HepG2 (cell line): ENCODE measurements at regions not wholly inside any gene's neighbourhood (a gene's known extent, or its start where the extent isn't known, plus 50 kb on each side); places are given as distances from the start of the nearest gene placed in this dataset.

Experiments used
- ATAC-seq: fragments of 200-7000 bp; cut with Tn5 transposase; 3 replicates; pipeline ENCODE4 v1.9.1; 2020; ENCODE audit warnings: mild to moderate bottlenecking, moderate library complexity
- BruUV-seq: library from RNA; stranded (reverse); fragments of 400-500 nt; replicated peaks from 2 replicates; lab custom pipeline; 2021; lab: Mats Ljungman, UMichigan
- CTCF ChIA-PET: fragments of 300-600 bp; formaldehyde crosslinking; extraction: SDS; loops from one replicate; lab custom pipeline; 2021; ENCODE audit warnings: low total read pairs, inconsistent platforms, low intra/inter-chr PET ratio; lab: Yijun Ruan, JAX
- POLR2A ChIA-PET: fragments of 350-600 bp; sonication (Branson Sonifier 250); formaldehyde crosslinking; loops from one replicate; lab custom pipeline; 2020; ENCODE audit warnings: antibody characterized with exemption, inconsistent platforms; lab: Yijun Ruan, JAX
- DNase-seq: peaks from one replicate; pipeline ENCODE4 v3.0.0-alpha.2; 2015; ENCODE audit warnings: low spot score
- FAIRE-seq: peaks from 3 replicates; lab custom pipeline; 2011; peaks lifted over from hg19 to GRCh38; lab: Jason Lieb, UNC
- H2AFZ ChIP-seq: one replicate; pipeline ENCODE4 v1.6.1; 2011; ENCODE audit warnings: low read length, inconsistent platforms
- H3K27ac ChIP-seq: fragments of 300-600 bp; 3 replicates; pipeline ENCODE4 v1.8.0; 2011; ENCODE audit warnings: mixed run types, mild to moderate bottlenecking, mixed read lengths, low read length, inconsistent platforms; ENCODE audit not compliant: insufficient read depth; ENCODE audit errors: extremely low read length
- H3K27me3 ChIP-seq, 2 experiments: fragments of 200-600 bp in 1 of 2; 2 replicates in 1 of 2; 3 replicates in 1 of 2; pipeline versions ENCODE4 v1.6.0 to v1.8.0; 2011; ENCODE audit warnings: low read length in 2 of 2, mild to moderate bottlenecking in 2 of 2, moderate library complexity in 2 of 2, inconsistent platforms in 1 of 2; ENCODE audit not compliant: insufficient read depth in 2 of 2, control insufficient read depth in 1 of 2
- H3K36me3 ChIP-seq, 2 experiments: fragments of 200-600 bp in 1 of 2; replicated peaks in 1 of 2; 2 replicates in 1 of 2; 3 replicates in 1 of 2; pipeline versions ENCODE4 v1.5.1 to v1.8.0; 2011; ENCODE audit warnings: low read length in 2 of 2, inconsistent platforms in 1 of 2; ENCODE audit not compliant: insufficient read depth in 2 of 2, control insufficient read depth in 1 of 2
- H3K4me1 ChIP-seq: 2 replicates; pipeline ENCODE4 v1.5.1; 2012; ENCODE audit warnings: low read length, inconsistent platforms; ENCODE audit not compliant: insufficient read depth
- H3K4me2 ChIP-seq: 2 replicates; pipeline ENCODE4 v1.6.0; 2011; ENCODE audit warnings: low read depth, low read length, inconsistent platforms
- H3K4me3 ChIP-seq, 3 experiments: fragments of 200-600 bp in 1 of 3; sonication (generic), shearing (Covaris generic) in 1 of 3; replicated peaks in 1 of 3; 2 replicates each; pipeline ENCODE4 v1.5.1; 2011 to 2016; ENCODE audit warnings: low read length in 3 of 3, inconsistent platforms in 2 of 3, low read depth in 2 of 3, mild to moderate bottlenecking in 2 of 3, control low read depth in 1 of 3, mixed read lengths in 1 of 3; ENCODE audit not compliant: insufficient read depth in 1 of 3
- H3K79me2 ChIP-seq: one replicate; pipeline ENCODE4 v1.6.1; 2011; ENCODE audit warnings: low read length, inconsistent platforms; ENCODE audit not compliant: insufficient read depth
- H3K9ac ChIP-seq: 2 replicates; pipeline ENCODE4 v1.6.0; 2011; ENCODE audit warnings: mild to moderate bottlenecking, low read depth, low read length, inconsistent platforms; ENCODE audit not compliant: insufficient read depth
- H3K9me3 ChIP-seq: 2 replicates; pipeline ENCODE4 v1.5.1; 2012; ENCODE audit warnings: mild to moderate bottlenecking, low read length
- H4K20me1 ChIP-seq: 2 replicates; pipeline ENCODE4 v1.6.0; 2011; ENCODE audit warnings: inconsistent platforms, mild to moderate bottlenecking, low read length, moderate library complexity; ENCODE audit not compliant: insufficient read depth
- CSRNP1 ChIP-seq: sonication (generic); formaldehyde crosslinking; IDR thresholded peaks from 2 replicates; pipeline ENCODE4 v1.8.1; 2023; ENCODE audit warnings: mild to moderate bottlenecking, missing genetic modification reagents
- DPF2 ChIP-seq: sonication (generic); formaldehyde crosslinking; IDR thresholded peaks from 2 replicates; pipeline ENCODE4 v1.4.0; 2020; ENCODE audit warnings: mild to moderate bottlenecking, low read depth, missing genetic modification reagents, borderline replicate concordance
- KDM4B ChIP-seq: sonication (generic); formaldehyde crosslinking; IDR thresholded peaks from 2 replicates; pipeline ENCODE4 v1.4.0; 2020; ENCODE audit warnings: missing genetic modification reagents
- KLF15 ChIP-seq: sonication (generic); formaldehyde crosslinking; IDR thresholded peaks from 2 replicates; pipeline ENCODE4 v1.8.1; 2023; ENCODE audit warnings: borderline replicate concordance, mild to moderate bottlenecking, inconsistent platforms, missing genetic modification reagents, mixed read lengths
- MAFG ChIP-seq: sonication (generic); formaldehyde crosslinking; IDR thresholded peaks from 2 replicates; pipeline ENCODE4 v1.5.1; 2020; ENCODE audit warnings: mild to moderate bottlenecking, missing genetic modification reagents
- MNT ChIP-seq: fragments of 450-650 bp; IDR thresholded peaks from 2 replicates; pipeline ENCODE4 v1.6.1; 2016
- MTF2 ChIP-seq: sonication (generic); formaldehyde crosslinking; IDR thresholded peaks from 2 replicates; pipeline ENCODE4 v1.5.0; 2020; ENCODE audit warnings: missing genetic modification reagents, borderline replicate concordance
- NR2C2 ChIP-seq: sonication (generic); formaldehyde crosslinking; IDR thresholded peaks from 2 replicates; pipeline ENCODE4 v1.4.0; 2020; ENCODE audit warnings: missing genetic modification reagents, mild to moderate bottlenecking, moderate library complexity, borderline replicate concordance
- RARA ChIP-seq: IDR thresholded peaks from 2 replicates; pipeline ENCODE4 v1.6.1; 2016; ENCODE audit warnings: missing genetic modification reagents, missing compliant biosample characterization
- RFX1 ChIP-seq: fragments of 450-650 bp; IDR thresholded peaks from 2 replicates; pipeline ENCODE4 v1.6.1; 2017
- SNAPC5 ChIP-seq: sonication (generic); formaldehyde crosslinking; IDR thresholded peaks from 2 replicates; pipeline ENCODE4 v1.8.1; 2023; ENCODE audit warnings: mild to moderate bottlenecking, missing genetic modification reagents, borderline replicate concordance
- THYN1 ChIP-seq: sonication (generic); formaldehyde crosslinking; IDR thresholded peaks from 2 replicates; pipeline ENCODE4 v1.8.1; 2023; ENCODE audit warnings: low read depth, mild to moderate bottlenecking, moderate library complexity, missing genetic modification reagents, borderline replicate concordance
- ZBTB7A ChIP-seq: sonication (generic); formaldehyde crosslinking; IDR thresholded peaks from 2 replicates; pipeline ENCODE4 v1.8.0; 2022; ENCODE audit warnings: mild to moderate bottlenecking, missing genetic modification reagents
- ZFP41 ChIP-seq: sonication (generic); formaldehyde crosslinking; IDR thresholded peaks from 2 replicates; pipeline ENCODE4 v1.4.0; 2020; ENCODE audit warnings: mild to moderate bottlenecking, missing genetic modification reagents, borderline replicate concordance
- ZNF256 ChIP-seq: sonication (generic); formaldehyde crosslinking; conservative IDR thresholded peaks from 2 replicates; pipeline ENCODE4 v1.4.0; 2020; ENCODE audit warnings: missing genetic modification reagents
- ZNF296 ChIP-seq: sonication (generic); formaldehyde crosslinking; conservative IDR thresholded peaks from 2 replicates; pipeline ENCODE4 v1.5.0; 2020; ENCODE audit warnings: mild to moderate bottlenecking, missing genetic modification reagents
- ZNF605 ChIP-seq: sonication (generic); formaldehyde crosslinking; IDR thresholded peaks from 2 replicates; pipeline ENCODE4 v1.8.0; 2022; ENCODE audit warnings: mild to moderate bottlenecking, missing genetic modification reagents
- ZNF7 ChIP-seq: IDR thresholded peaks from 2 replicates; pipeline ENCODE4 v1.6.1; 2016; ENCODE audit warnings: missing biosample characterization, missing genetic modification reagents
- ZNF780A ChIP-seq: sonication (generic); formaldehyde crosslinking; IDR thresholded peaks from 2 replicates; pipeline ENCODE4 v1.8.0; 2022; ENCODE audit warnings: mild to moderate bottlenecking, missing genetic modification reagents, moderate library complexity
- WGBS: methylation state at CpG from one replicate; pipeline ENCODE4 v1.1.6; 2017; ENCODE audit warnings: low lambda C conversion rate; 5-methylcytosine and 5-hydroxymethylcytosine counted together
- in situ Hi-C: cut with HindIII; loops from 2 replicates; pipeline ENCODE4 v1.10.0; 2017; ENCODE audit warnings: low pct_unique_long_range_greater_than_20kb; ENCODE audit not compliant: extremely low pct_ligation_motif_present
- intact Hi-C: fragments of 100-400 bp; cut with micrococcal nuclease; formaldehyde crosslinking; loops from one replicate; pipeline ENCODE4 v1.10.0; 2022; ENCODE audit not compliant: unreplicated experiment

GRCh38 chr1:117261424-117261785, 50.7 kb upstream of the VTCN1 start:
- CTCF ChIA-PET, result no interaction called here
- Histone ChIP-seq H3K36me3 (no peaks in the 10 kb centered on the region), H3K9me3 (peaks cover 14% of the 10 kb centered on the region; the same call in 1 of the 2 replicates), H3K9ac (no peak overlapping the region), H3K4me2 (no peak overlapping the region), H3K4me3 (no peak overlapping the region), H4K20me1 (no peaks in the 10 kb centered on the region), H3K4me1 (0 out of 2 replicates have a peak, but pooled peaks cover 7% of the 10 kb centered on the region), H2AFZ (no peak overlapping the region), H3K27me3 (no peaks in the 10 kb centered on the region), H3K79me2 (no peaks in the 10 kb centered on the region), H3K27ac (no peak overlapping the region)
- POLR2A ChIA-PET, result no interaction called here
- WGBS, result 53% methylated on average over 2 of the region's 2 CpGs
- TF ChIP-seq DPF2 (CRISPR knock-in tag) (no peak), ZNF780A (CRISPR knock-in tag) (no peak), ZNF296 (no peak), ZNF7 (no peak), ZNF256 (CRISPR knock-in tag) (no peak), KLF15 (CRISPR knock-in tag) (no peak), ZBTB7A (CRISPR knock-in tag) (no peak), KDM4B (no peak), MTF2 (CRISPR knock-in tag) (no peak), RARA (no peak), ZFP41 (CRISPR knock-in tag) (no peak), SNAPC5 (CRISPR knock-in tag) (no peak), THYN1 (CRISPR knock-in tag) (no peak), MAFG (CRISPR knock-in tag) (no peak), MNT (no peak), ZNF605 (CRISPR knock-in tag) (no peak), CSRNP1 (CRISPR knock-in tag) (no peak), RFX1 (no peak), NR2C2 (CRISPR knock-in tag) (no peak)
- DNase-seq (no peak), ATAC-seq (no peak), FAIRE-seq (no peak)
- intact Hi-C loops, result no loop called here
- BruUV-seq, result no TSS peak
- in situ Hi-C loops, result no loop called here
